ENCODE measurements at regions not wholly inside any gene's neighbourhood (a gene's known extent, or its start where the extent isn't known, plus 50 kb on each side); places are given as distances from the start of the nearest gene placed in this dataset.

GRCh38 chr4:84235126-84235944, 263.8 kb downstream of the NKX6-1 start:
- Histone ChIP-seq H3K9me3 (ENCODE audit: control insufficient read depth, insufficient read depth, low read depth, low read length) (no peaks in the 10 kb centered on the region), H3K4me1 (ENCODE audit: control insufficient read depth, insufficient read depth, low read length) (no peaks in the 10 kb centered on the region), H3K27me3 (ENCODE audit: control insufficient read depth, insufficient read depth, low read length) (no peaks in the 10 kb centered on the region), H3K36me3 (ENCODE audit: control insufficient read depth, insufficient read depth, low read length) (no peaks in the 10 kb centered on the region), H3K27ac (ENCODE audit: low read length) (no peak overlapping the region), H3K4me3 (ENCODE audit: low read depth in 2 of 2, low read length in 2 of 2) (no peak overlapping the region)
- BruUV-seq (replicated peaks), result no TSS peak
- ChIA-PET CTCF (interaction anchor here (0.7 kb wide), 1 partner anchor 589 kb away, joined by 4 read pairs; no protein-coding TSS in a partner anchor), POLR2A (no interaction called here)
- DNase-seq (ENCODE audit: low read depth, low spot score), result no peak
- in situ Hi-C loops (cut with HindIII; ENCODE audit: low pct_unique_long_range_greater_than_20kb, low sequenced_read_pairs) (no loop called here), intact Hi-C loops (cut with micrococcal nuclease; ENCODE audit: unreplicated experiment) (no loop called here)
- ATAC-seq, result no peak
- TF ChIP-seq TCF7L2 (IDR thresholded peaks at IDR 0.05; ENCODE audit: low read depth, low read length) (no peak), SIN3A (IDR thresholded peaks at IDR 0.05; ENCODE audit: borderline replicate concordance, insufficient read depth, low read depth, low read length) (no peak), POLR2AphosphoS5 (IDR thresholded peaks at IDR 0.05; ENCODE audit: low read depth, low read length) (no peak), CTCF (IDR thresholded peaks at IDR 0.05) (no peak), REST (IDR thresholded peaks at IDR 0.05; ENCODE audit: insufficient read depth in 1 of 2, low read depth in 2 of 2, low read length in 1 of 2) (no peak)

GRCh38 chr4:84232309-84233095, 266.6 kb downstream of the NKX6-1 start:
- no TSS peak for BruUV-seq (replicated peaks)
- ChIA-PET POLR2A (no interaction called here), CTCF (no interaction called here)
- DNase-seq (ENCODE audit: low read depth, low spot score) (no peak), ATAC-seq (no peak)
- no peak overlapping the region for H3K4me3 ChIP-seq (ENCODE audit: low read depth in 2 of 2, low read length in 2 of 2)
- intact Hi-C loops (cut with micrococcal nuclease; ENCODE audit: unreplicated experiment) (no loop called here), in situ Hi-C loops (cut with HindIII; ENCODE audit: low pct_unique_long_range_greater_than_20kb, low sequenced_read_pairs) (no loop called here)
- H3K27me3 ChIP-seq (ENCODE audit: control insufficient read depth, insufficient read depth, low read length), result no peaks in the 10 kb centered on the region
- no peak overlapping the region for H3K27ac ChIP-seq (ENCODE audit: low read length)
- no peak for TF ChIP-seq REST (IDR thresholded peaks at IDR 0.05; ENCODE audit: insufficient read depth in 1 of 2, low read depth in 2 of 2, low read length in 1 of 2)
- TF ChIP-seq SIN3A (IDR thresholded peaks at IDR 0.05; ENCODE audit: borderline replicate concordance, insufficient read depth, low read depth, low read length), result no peak
- TF ChIP-seq TCF7L2 (IDR thresholded peaks at IDR 0.05; ENCODE audit: low read depth, low read length), result no peak
- no peak for TF ChIP-seq POLR2AphosphoS5 (IDR thresholded peaks at IDR 0.05; ENCODE audit: low read depth, low read length)
- TF ChIP-seq CTCF (IDR thresholded peaks at IDR 0.05), result no peak
- H3K4me1 ChIP-seq (ENCODE audit: control insufficient read depth, insufficient read depth, low read length), result no peaks in the 10 kb centered on the region
- H3K9me3 ChIP-seq (ENCODE audit: control insufficient read depth, insufficient read depth, low read depth, low read length), result no peaks in the 10 kb centered on the region
- H3K36me3 ChIP-seq (ENCODE audit: control insufficient read depth, insufficient read depth, low read length), result no peaks in the 10 kb centered on the region
